ENCODE measurements at regions not wholly inside any gene's neighbourhood (a gene's known extent, or its start where the extent isn't known, plus 50 kb on each side); places are given as distances from the start of the nearest gene placed in this dataset.

DNA sequence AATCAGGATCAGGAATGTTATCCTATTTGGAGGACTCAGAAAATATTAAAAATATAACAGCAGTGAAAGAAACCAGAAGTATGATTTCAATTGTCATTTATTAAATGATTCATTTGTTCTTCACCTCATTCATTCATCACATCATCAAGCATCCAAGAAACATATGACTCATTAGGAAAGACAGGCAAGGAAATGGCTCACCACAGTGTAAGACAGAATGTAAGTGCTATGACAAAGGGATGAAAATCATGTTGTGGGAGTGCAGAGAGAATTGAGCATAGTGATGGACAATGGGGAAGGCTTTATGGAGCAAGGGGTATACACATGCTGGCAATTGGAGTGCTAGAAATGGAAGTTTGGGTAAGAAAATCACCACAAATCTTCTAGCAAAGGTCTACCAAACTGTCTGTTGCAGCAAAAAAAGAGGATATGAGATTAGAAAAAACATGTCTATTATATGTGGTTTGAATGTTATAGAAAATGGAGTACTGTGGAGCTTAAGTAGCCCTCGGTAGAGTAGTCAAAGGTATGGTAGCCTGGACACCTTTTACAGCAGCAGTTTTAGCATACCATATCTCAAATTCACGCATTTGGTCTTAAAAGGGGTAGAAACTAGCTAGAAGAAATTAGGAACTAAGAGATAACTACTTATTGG, 111.1 kb upstream of the GPR149 start:
- DNase-seq (ENCODE audit: low read depth) (peak; percentile 3), FAIRE-seq (no peak)

DNA sequence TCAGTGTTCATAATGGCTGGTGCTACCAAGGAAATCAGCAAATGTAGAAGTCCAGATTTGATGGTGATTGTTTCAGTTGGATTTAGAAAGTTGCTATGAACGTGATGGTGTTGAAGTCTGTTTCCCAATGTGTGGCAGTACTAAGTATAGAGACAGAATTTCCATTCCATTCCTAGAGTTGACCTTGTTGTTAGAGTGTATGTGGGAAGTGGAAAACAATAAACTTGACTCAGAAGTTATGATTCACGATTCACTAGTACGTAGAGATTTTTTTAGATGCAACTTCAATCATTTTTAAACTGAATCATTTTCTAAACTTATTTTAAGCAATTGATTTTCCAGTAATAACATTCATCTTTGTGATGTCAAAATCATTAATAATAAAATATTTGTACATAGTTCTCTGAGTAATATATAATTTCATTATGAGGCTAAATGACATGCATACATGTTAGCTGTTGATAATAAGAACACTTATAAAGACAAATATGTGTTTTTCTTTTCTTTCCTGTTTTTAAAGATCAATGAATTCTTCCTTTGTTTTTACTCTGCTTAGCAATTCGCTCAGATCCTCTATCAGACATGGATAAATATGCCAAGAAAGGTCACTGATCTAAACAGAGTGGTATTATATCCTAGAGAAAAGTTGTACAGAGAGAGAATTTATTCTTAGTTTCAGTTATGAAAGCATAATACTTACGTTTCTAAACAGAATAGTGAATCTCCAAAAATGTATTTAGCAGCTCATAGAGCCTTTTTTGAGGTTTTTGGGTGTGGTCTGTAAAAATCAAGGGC, 108.8 kb upstream of the GPR149 start:
- Histone ChIP-seq H3K4me3 (ENCODE audit: insufficient read depth, low read depth, low read length) (no peak overlapping the region), H3K36me3 (ENCODE audit: insufficient read depth, low read length) (no peaks in the 10 kb centered on the region), H3K9ac (ENCODE audit: low read length) (no peak overlapping the region), H3K79me2 (ENCODE audit: insufficient read depth, low read length) (no peaks in the 10 kb centered on the region), H3K27ac (ENCODE audit: low read depth, low read length) (no peak overlapping the region), H3K4me2 (ENCODE audit: low read length) (no peak overlapping the region), H4K20me1 (ENCODE audit: insufficient read depth, low read length) (no peaks in the 10 kb centered on the region), H2AFZ (ENCODE audit: low read depth, low read length) (no peak overlapping the region), H3K9me3 (ENCODE audit: insufficient read depth, low read depth, low read length) (no peaks in the 10 kb centered on the region), H3K4me1 (ENCODE audit: insufficient read depth, low read length) (no peaks in the 10 kb centered on the region), H3K27me3 (ENCODE audit: insufficient read depth, low read length) (no peaks in the 10 kb centered on the region)
- Mint-ChIP-seq H3K4me1 (ENCODE audit: low read depth, unreplicated experiment) (peaks cover 4% of the 10 kb centered on the region), H3K9me3 (ENCODE audit: unreplicated experiment) (no peaks in the 10 kb centered on the region), H3K27me3 (ENCODE audit: low read depth, unreplicated experiment) (no peaks in the 10 kb centered on the region), H3K4me3 (ENCODE audit: unreplicated experiment) (no peak overlapping the region), H3K27ac (ENCODE audit: unreplicated experiment) (no peak overlapping the region), H3K36me3 (ENCODE audit: low read depth, unreplicated experiment) (no peaks in the 10 kb centered on the region)
- TF ChIP-seq, protein P1, sequence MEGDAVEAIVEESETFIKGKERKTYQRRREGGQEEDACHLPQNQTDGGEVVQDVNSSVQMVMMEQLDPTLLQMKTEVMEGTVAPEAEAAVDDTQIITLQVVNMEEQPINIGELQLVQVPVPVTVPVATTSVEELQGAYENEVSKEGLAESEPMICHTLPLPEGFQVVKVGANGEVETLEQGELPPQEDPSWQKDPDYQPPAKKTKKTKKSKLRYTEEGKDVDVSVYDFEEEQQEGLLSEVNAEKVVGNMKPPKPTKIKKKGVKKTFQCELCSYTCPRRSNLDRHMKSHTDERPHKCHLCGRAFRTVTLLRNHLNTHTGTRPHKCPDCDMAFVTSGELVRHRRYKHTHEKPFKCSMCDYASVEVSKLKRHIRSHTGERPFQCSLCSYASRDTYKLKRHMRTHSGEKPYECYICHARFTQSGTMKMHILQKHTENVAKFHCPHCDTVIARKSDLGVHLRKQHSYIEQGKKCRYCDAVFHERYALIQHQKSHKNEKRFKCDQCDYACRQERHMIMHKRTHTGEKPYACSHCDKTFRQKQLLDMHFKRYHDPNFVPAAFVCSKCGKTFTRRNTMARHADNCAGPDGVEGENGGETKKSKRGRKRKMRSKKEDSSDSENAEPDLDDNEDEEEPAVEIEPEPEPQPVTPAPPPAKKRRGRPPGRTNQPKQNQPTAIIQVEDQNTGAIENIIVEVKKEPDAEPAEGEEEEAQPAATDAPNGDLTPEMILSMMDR (IDR thresholded peaks at IDR 0.05; ENCODE audit: insufficient read depth, low read depth, low read length), result no peak
- TF ChIP-seq EZH2 (IDR thresholded peaks at IDR 0.05; ENCODE audit: insufficient read depth, low read length), result no peak
- FAIRE-seq (no peak), DNase-seq (ENCODE audit: low read depth) (no peak)

More for the DNA sequence above, 111.1 kb upstream of the GPR149 start:
- H3K4me1 Mint-ChIP-seq (ENCODE audit: low read depth, unreplicated experiment), result peaks cover 4% of the 10 kb centered on the region
- no peak for TF ChIP-seq EZH2 (IDR thresholded peaks at IDR 0.05; ENCODE audit: insufficient read depth, low read length)
- TF ChIP-seq, protein P1 (IDR thresholded peaks at IDR 0.05; ENCODE audit: insufficient read depth, low read depth, low read length), result no peak
- H3K9me3 Mint-ChIP-seq (ENCODE audit: unreplicated experiment), result no peaks in the 10 kb centered on the region
- Histone ChIP-seq H3K4me3 (ENCODE audit: insufficient read depth, low read depth, low read length) (no peak overlapping the region), H3K4me2 (ENCODE audit: low read length) (no peak overlapping the region), H4K20me1 (ENCODE audit: insufficient read depth, low read length) (no peaks in the 10 kb centered on the region), H3K27me3 (ENCODE audit: insufficient read depth, low read length) (no peaks in the 10 kb centered on the region), H3K79me2 (ENCODE audit: insufficient read depth, low read length) (no peaks in the 10 kb centered on the region), H2AFZ (ENCODE audit: low read depth, low read length) (no peak overlapping the region), H3K9me3 (ENCODE audit: insufficient read depth, low read depth, low read length) (no peaks in the 10 kb centered on the region), H3K9ac (ENCODE audit: low read length) (no peak overlapping the region), H3K36me3 (ENCODE audit: insufficient read depth, low read length) (no peaks in the 10 kb centered on the region), H3K27ac (ENCODE audit: low read depth, low read length) (no peak overlapping the region), H3K4me1 (ENCODE audit: insufficient read depth, low read length) (no peaks in the 10 kb centered on the region)
- no peak overlapping the region for H3K4me3 Mint-ChIP-seq (ENCODE audit: unreplicated experiment)
- no peaks in the 10 kb centered on the region for H3K36me3 Mint-ChIP-seq (ENCODE audit: low read depth, unreplicated experiment)
- H3K27me3 Mint-ChIP-seq (ENCODE audit: low read depth, unreplicated experiment), result no peaks in the 10 kb centered on the region
- no peak overlapping the region for H3K27ac Mint-ChIP-seq (ENCODE audit: unreplicated experiment)

DNA sequence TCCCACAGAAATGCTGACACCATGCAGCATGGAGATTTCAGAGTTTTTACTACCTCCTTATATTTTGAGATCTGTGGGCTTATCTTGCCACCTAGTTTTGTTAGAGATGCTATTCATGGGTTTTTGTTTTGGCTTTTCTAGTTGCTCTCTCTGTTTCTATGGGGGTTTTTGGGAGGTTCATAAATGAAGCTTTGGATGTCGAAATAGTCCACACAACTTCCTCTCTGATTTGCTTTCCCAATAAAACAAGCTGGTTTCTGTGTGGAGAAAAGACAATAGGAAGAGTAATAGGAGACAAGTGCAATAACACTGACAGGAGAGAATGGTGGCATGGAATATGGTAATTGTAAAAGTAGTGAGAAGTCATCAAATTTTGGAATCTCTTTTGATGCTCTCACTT, 106.8 kb upstream of the GPR149 start:
- Mint-ChIP-seq H3K27ac (ENCODE audit: unreplicated experiment) (no peak overlapping the region), H3K4me3 (ENCODE audit: unreplicated experiment) (no peak overlapping the region), H3K27me3 (ENCODE audit: low read depth, unreplicated experiment) (no peaks in the 10 kb centered on the region), H3K36me3 (ENCODE audit: low read depth, unreplicated experiment) (no peaks in the 10 kb centered on the region), H3K9me3 (ENCODE audit: unreplicated experiment) (no peaks in the 10 kb centered on the region), H3K4me1 (ENCODE audit: low read depth, unreplicated experiment) (peaks cover 4% of the 10 kb centered on the region)
- Histone ChIP-seq H3K4me2 (ENCODE audit: low read length) (no peak overlapping the region), H3K9ac (ENCODE audit: low read length) (no peak overlapping the region), H3K27me3 (ENCODE audit: insufficient read depth, low read length) (no peaks in the 10 kb centered on the region), H3K9me3 (ENCODE audit: insufficient read depth, low read depth, low read length) (no peaks in the 10 kb centered on the region), H3K4me3 (ENCODE audit: insufficient read depth, low read depth, low read length) (no peak overlapping the region), H4K20me1 (ENCODE audit: insufficient read depth, low read length) (no peaks in the 10 kb centered on the region), H3K79me2 (ENCODE audit: insufficient read depth, low read length) (no peaks in the 10 kb centered on the region), H3K36me3 (ENCODE audit: insufficient read depth, low read length) (no peaks in the 10 kb centered on the region), H3K27ac (ENCODE audit: low read depth, low read length) (no peak overlapping the region), H3K4me1 (ENCODE audit: insufficient read depth, low read length) (no peaks in the 10 kb centered on the region), H2AFZ (ENCODE audit: low read depth, low read length) (no peak overlapping the region)
- no peak for TF ChIP-seq EZH2 (IDR thresholded peaks at IDR 0.05; ENCODE audit: insufficient read depth, low read length)
- TF ChIP-seq, protein P1 (IDR thresholded peaks at IDR 0.05; ENCODE audit: insufficient read depth, low read depth, low read length), result no peak
- FAIRE-seq (no peak), DNase-seq (ENCODE audit: low read depth) (no peak)

All from astrocyte (in vitro differentiated cells and primary cell).